Cardiac muscle cell (in vitro differentiated cells and primary cell): ENCODE measurements at regions not wholly inside any gene's neighbourhood (a gene's known extent, or its start where the extent isn't known, plus 50 kb on each side); places are given as distances from the start of the nearest gene placed in this dataset.
A peak's percentile ranks its signal among the peaks of the same experiment; 100 is the strongest.
"Not testable (repeated sequence)": the region's sequence is repeated elsewhere in the genome, so short reads cannot be mapped to it uniquely, and the experiment has no call there.

Experiments
- DNase-seq, 2 donors: peaks; one replicate each; pipeline versions ENCODE4 v3.0.0 to v3.0.0-alpha.2; 2010 to 2017; ENCODE audit warnings: low read depth in 1 of 2, low spot score in 1 of 2
- H3K27ac ChIP-seq: fragments of 200-600 bp; sonication (generic); 2 replicates; pipeline ENCODE4 v1.5.1; 2016
- H3K27me3 ChIP-seq: fragments of 200-600 bp; sonication (generic); 2 replicates; pipeline ENCODE4 v1.6.0; 2016; ENCODE audit warnings: control low read depth
- H3K36me3 ChIP-seq: fragments of 200-600 bp; sonication (generic); 2 replicates; pipeline ENCODE4 v1.5.1; 2016; ENCODE audit warnings: control low read depth
- H3K4me1 ChIP-seq: fragments of 200-600 bp; sonication (generic); 2 replicates; pipeline ENCODE4 v1.8.1; 2017; ENCODE audit warnings: low read depth, mild to moderate bottlenecking, mixed run types
- H3K4me3 ChIP-seq: fragments of 200-600 bp; sonication (generic); 2 replicates; pipeline ENCODE4 v1.5.1; 2016; ENCODE audit warnings: mild to moderate bottlenecking
- H3K9me3 ChIP-seq: fragments of 200-600 bp; sonication (generic); 2 replicates; pipeline ENCODE4 v1.5.1; 2017; ENCODE audit warnings: low read depth, mild to moderate bottlenecking, control low read depth
- TF ChIP-seq, protein P1 (sequence below): IDR thresholded peaks from 2 replicates; pipeline ENCODE4 v1.5.1; 2012; ENCODE audit warnings: low read depth, mild to moderate bottlenecking, low read length

DNA sequence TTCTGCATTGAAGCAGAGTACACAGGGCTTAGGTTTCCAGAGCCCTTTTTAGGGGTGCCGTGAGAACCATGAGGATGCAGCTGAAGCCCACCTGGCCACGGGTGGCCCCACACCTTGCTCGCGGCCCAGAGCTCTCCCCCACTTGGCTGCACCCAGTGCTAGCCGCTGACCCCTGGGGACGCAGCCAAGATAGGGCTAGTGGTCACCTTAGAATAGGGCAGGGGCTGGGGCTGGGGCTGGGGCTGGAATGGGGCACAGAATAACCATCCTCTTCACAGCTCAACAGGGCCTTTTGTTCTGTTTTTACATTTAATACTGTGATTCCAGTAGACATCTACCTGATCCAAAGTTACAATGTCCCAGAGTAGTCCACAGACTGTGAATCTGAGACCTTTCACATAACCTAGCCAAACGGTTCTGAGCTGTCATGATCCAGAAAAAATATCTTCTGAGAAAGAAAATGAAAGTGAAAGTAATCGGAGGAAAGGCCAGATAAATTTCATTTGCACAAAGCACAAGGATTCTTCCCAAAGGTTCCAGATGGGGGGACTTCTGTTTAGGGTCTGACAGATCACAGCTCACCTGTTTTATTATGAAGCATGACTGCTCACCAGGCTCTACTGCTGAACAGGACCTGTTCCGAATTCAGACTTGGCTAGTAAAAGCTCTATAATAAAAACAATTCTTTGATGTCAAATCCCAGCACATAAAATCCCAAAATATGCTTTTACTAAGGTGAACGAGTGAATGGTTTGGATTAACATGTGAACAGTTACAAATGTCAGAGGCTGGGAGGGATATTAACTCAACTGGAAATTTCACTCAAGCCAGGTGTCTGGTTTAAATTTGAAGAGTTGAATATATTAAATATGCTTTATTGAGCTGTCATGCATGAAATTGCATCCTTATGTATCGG is 401.9 kb downstream of the THBS2 start:
- no peaks in the 10 kb centered on the region for H3K4me1 ChIP-seq
- no peaks in the 10 kb centered on the region for H3K36me3 ChIP-seq
- no peak overlapping the region for H3K4me3 ChIP-seq
- no peak overlapping the region for H3K27ac ChIP-seq
- H3K9me3 ChIP-seq, result no peaks in the 10 kb centered on the region
- H3K27me3 ChIP-seq, result no peaks in the 10 kb centered on the region
- DNase-seq, result peak in 1 of 2 donors; percentile 21
- TF ChIP-seq, protein P1, sequence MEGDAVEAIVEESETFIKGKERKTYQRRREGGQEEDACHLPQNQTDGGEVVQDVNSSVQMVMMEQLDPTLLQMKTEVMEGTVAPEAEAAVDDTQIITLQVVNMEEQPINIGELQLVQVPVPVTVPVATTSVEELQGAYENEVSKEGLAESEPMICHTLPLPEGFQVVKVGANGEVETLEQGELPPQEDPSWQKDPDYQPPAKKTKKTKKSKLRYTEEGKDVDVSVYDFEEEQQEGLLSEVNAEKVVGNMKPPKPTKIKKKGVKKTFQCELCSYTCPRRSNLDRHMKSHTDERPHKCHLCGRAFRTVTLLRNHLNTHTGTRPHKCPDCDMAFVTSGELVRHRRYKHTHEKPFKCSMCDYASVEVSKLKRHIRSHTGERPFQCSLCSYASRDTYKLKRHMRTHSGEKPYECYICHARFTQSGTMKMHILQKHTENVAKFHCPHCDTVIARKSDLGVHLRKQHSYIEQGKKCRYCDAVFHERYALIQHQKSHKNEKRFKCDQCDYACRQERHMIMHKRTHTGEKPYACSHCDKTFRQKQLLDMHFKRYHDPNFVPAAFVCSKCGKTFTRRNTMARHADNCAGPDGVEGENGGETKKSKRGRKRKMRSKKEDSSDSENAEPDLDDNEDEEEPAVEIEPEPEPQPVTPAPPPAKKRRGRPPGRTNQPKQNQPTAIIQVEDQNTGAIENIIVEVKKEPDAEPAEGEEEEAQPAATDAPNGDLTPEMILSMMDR, result no peak

DNA sequence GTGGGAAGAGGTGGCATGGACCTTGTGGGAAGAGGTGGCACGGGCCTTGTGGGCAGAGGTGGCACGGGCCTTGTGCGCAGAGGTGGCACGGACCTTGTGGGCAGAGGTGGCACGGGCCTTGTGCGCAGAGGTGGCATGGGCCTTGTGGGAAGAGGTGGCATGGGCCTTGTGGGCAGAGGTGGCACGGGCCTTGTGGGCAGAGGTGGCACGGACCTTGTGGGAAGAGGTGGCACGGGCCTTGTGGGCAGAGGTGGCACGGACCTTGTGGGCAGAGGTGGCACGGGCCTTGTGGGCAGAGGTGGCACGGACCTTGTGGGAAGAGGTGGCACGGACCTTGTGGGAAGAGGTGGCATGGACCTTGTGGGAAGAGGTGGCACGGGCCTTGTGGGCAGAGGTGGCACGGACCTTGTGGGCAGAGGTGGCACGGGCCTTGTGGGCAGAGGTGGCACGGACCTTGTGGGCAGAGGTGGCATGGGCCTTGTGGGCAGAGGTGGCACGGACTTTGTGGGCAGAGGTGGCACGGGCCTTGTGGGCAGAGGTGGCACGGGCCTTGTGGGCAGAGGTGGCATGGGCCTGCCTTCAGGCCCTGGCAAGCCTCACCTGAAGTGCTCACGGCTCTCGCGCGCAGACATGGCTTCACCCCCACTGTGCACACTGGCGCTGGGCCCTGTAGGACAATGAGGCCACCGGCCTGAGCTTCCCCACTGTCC is 403.5 kb downstream of the THBS2 start:
- H3K27ac ChIP-seq, H3K27me3 ChIP-seq, H3K4me1 ChIP-seq, H3K36me3 ChIP-seq, H3K9me3 ChIP-seq, H3K4me3 ChIP-seq, DNase-seq: not testable (repeated sequence)

DNA sequence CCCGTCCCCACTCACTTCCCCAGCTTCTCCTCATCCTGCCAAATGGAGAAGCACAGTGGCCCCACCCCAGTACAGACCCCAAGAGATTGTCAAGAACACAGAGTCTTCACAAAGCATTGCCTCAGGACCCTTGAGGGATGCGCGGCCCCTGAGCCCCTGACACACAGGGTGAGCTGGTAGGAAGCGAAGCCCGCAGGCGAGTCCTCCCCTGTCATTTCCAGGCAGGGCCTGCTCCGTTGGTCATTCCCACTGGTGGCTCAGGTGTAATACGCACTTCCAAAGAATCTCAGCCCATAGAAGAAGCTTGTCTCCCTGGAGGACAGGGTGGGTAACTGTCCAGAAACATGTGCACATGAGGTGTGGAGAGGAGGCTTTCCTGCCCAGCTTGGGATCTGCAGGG is 404.2 kb downstream of the THBS2 start:
- DNase-seq, result no peak

GRCh38 chr6:168848797-168849196 is 404.8 kb downstream of the THBS2 start:
- TF ChIP-seq, protein P1, result no peak
- no peaks in the 10 kb centered on the region for H3K4me1 ChIP-seq
- no peak overlapping the region for H3K27ac ChIP-seq
- no peaks in the 10 kb centered on the region for H3K27me3 ChIP-seq
- no peaks in the 10 kb centered on the region for H3K9me3 ChIP-seq
- no peaks in the 10 kb centered on the region for H3K36me3 ChIP-seq
- DNase-seq, result no peak
- no peak overlapping the region for H3K4me3 ChIP-seq

More for the DNA sequence above, 404.2 kb downstream of the THBS2 start:
- Histone ChIP-seq H3K27ac (no peak overlapping the region), H3K9me3 (no peaks in the 10 kb centered on the region), H3K4me1 (no peaks in the 10 kb centered on the region), H3K36me3 (no peaks in the 10 kb centered on the region), H3K27me3 (no peaks in the 10 kb centered on the region), H3K4me3 (no peak overlapping the region)
- TF ChIP-seq, protein P1, result no peak

- DNase-seq, result no peak
- TF ChIP-seq, protein P1, result no peak
- H3K27ac ChIP-seq, result no peak overlapping the region
- H3K9me3 ChIP-seq, result no peaks in the 10 kb centered on the region
- H3K4me3 ChIP-seq, result no peak overlapping the region
- H3K36me3 ChIP-seq, result no peaks in the 10 kb centered on the region
- no peaks in the 10 kb centered on the region for H3K27me3 ChIP-seq
- no peaks in the 10 kb centered on the region for H3K4me1 ChIP-seq
These were observed 404.0 kb downstream of the SMOC2 start for GRCh38 chr6:168844821-168845609.

- DNase-seq, H3K36me3 ChIP-seq, H3K4me3 ChIP-seq, H3K27ac ChIP-seq, H3K4me1 ChIP-seq, H3K9me3 ChIP-seq, H3K27me3 ChIP-seq: not testable (repeated sequence)
These were observed 401.7 kb downstream of the SMOC2 start for GRCh38 chr6:168842632-168843212.
